Ureter (tissue), 1 donor: ENCODE measurements at regions not wholly inside any gene's neighbourhood (a gene's known extent, or its start where the extent isn't known, plus 50 kb on each side); places are given as distances from the start of the nearest gene placed in this dataset.
"Not testable (repeated sequence)": the region's sequence is repeated elsewhere in the genome, so short reads cannot be mapped to it uniquely, and the experiment has no call there.

Experiments
- DNase-seq: peaks from one replicate; pipeline ENCODE4 v3.0.0-alpha.2; 2020; ENCODE audit warnings: low spot score
- donor health status: DM: yes; HTN: yes; CAD: no.

- DNase-seq: no peak
Measured at GRCh38 chr17:77619851-77620250, 338.7 kb upstream of the TNRC6C start.

GRCh38 chr17:77620282-77620681 is 338.2 kb upstream of the TNRC6C start:
- no peak for DNase-seq

GRCh38 chr17:77622084-77622483 is 336.4 kb upstream of the TNRC6C start:
- not testable (repeated sequence) for DNase-seq

- no peak for DNase-seq
Measured at GRCh38 chr17:77622647-77623046, 335.9 kb upstream of the TNRC6C start.

GRCh38 chr17:77623321-77623720 is 335.2 kb upstream of the TNRC6C start:
- DNase-seq: not testable (repeated sequence)

GRCh38 chr17:77628035-77628434 is 330.5 kb upstream of the TNRC6C start:
- no peak for DNase-seq

- not testable (repeated sequence) for DNase-seq
Measured at GRCh38 chr17:77629284-77629683, 329.2 kb upstream of the TNRC6C start.

- DNase-seq: no peak
Measured at GRCh38 chr17:77631307-77631706, 327.2 kb upstream of the TNRC6C start.

- DNase-seq: no peak
Measured at GRCh38 chr17:77632619-77633018, 325.9 kb upstream of the TNRC6C start.

- DNase-seq: no peak
Measured at GRCh38 chr17:77634710-77635109, 323.8 kb upstream of the TNRC6C start.

GRCh38 chr17:77635176-77635575 is 323.3 kb upstream of the TNRC6C start:
- no peak for DNase-seq

- not testable (repeated sequence) for DNase-seq
Measured at GRCh38 chr17:77635785-77636184, 322.7 kb upstream of the TNRC6C start.

GRCh38 chr17:77636835-77637817 is 321.4 kb upstream of the TNRC6C start:
- DNase-seq: no peak

GRCh38 chr17:77637818-77638575 is 320.5 kb upstream of the TNRC6C start:
- DNase-seq: no peak

- no peak for DNase-seq
Measured at GRCh38 chr17:77640252-77640651, 318.3 kb upstream of the TNRC6C start.

GRCh38 chr17:77640916-77641605 is 317.4 kb upstream of the TNRC6C start:
- no peak for DNase-seq

GRCh38 chr17:77641718-77642117 is 316.8 kb upstream of the TNRC6C start:
- DNase-seq: no peak

GRCh38 chr17:77644181-77645071 is 314.1 kb upstream of the TNRC6C start:
- no peak for DNase-seq

- DNase-seq: no peak
Measured at GRCh38 chr17:77645072-77646045, 313.1 kb upstream of the TNRC6C start.

GRCh38 chr17:77646046-77646430 is 312.5 kb upstream of the TNRC6C start:
- no peak for DNase-seq
